ENCODE measurements at regions not wholly inside any gene's neighbourhood (a gene's known extent, or its start where the extent isn't known, plus 50 kb on each side); places are given as distances from the start of the nearest gene placed in this dataset.

DNA sequence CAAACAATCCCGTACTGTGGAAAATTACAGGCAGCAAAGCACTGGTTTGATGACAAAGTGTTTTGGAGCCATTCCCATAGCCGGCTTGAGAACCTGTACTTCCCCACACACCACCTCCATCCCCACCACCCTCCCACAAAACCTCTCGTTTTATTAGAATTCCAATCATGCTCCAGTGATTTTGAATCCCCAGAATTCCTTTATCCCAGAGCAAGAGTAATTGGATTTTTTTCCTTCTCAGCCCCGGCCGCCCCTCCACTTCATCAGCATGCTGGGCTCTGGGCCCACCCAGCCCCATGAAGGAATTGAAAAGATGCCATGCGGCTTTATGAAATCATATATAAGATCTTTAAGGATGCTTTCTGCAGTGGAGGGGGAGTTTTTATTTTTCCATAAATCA lies 136.6 kb downstream of the OMA1 start:
- no peak for TF ChIP-seq POLR2AphosphoS5 (IDR thresholded peaks at IDR 0.05; ENCODE audit: low read depth, low read length)
- TF ChIP-seq POU2F2 (IDR thresholded peaks at IDR 0.05; ENCODE audit: low read depth, low read length), result no peak
- TF ChIP-seq SPI1 (IDR thresholded peaks at IDR 0.05; ENCODE audit: low read depth, low read length), result no peak
- no peak for TF ChIP-seq POLR2A (IDR thresholded peaks at IDR 0.05; ENCODE audit: low read depth, low read length)
